HG02678 (cell line): ENCODE measurements at regions not wholly inside any gene's neighbourhood (a gene's known extent, or its start where the extent isn't known, plus 50 kb on each side); places are given as distances from the start of the nearest gene placed in this dataset.

ENCODE experiments used
- ATAC-seq: cut with Tn5 transposase; IDR thresholded peaks from one replicate; pipeline ENCODE4 v1.9.1; 2021; ENCODE audit warnings: mild to moderate bottlenecking, moderate library complexity; ENCODE audit not compliant: unreplicated experiment

DNA sequence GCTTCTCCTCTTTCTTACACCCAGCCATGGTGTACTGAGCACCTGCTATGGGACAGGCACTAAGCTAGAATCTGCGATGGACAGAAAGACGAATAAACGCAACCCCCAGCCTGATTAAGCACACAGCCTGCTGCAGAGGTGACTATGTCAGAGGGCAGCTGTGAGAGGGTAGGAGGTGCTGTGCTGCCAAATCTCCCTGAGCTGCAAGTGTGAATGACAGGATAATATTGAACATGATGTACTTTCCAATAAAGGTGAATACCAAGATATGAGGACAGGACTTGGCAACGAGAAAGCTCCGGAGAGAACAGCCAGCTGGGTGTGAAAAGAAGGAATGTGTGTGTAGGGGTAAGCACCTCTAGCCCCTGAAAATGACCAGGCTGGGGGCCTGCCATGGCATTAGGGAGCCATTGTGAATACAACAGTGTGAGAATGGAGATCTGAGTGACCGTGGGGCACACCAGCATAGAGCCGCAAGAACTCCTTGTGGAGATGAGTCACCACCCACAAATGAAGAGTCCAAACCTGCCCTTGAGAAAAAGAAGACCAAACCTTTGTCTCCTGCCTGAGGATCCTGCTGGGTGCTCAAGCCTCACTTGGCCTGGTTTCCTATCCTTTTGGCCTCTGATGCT, 83.0 kb upstream of the ATF3 start:
- ATAC-seq: no peak

DNA sequence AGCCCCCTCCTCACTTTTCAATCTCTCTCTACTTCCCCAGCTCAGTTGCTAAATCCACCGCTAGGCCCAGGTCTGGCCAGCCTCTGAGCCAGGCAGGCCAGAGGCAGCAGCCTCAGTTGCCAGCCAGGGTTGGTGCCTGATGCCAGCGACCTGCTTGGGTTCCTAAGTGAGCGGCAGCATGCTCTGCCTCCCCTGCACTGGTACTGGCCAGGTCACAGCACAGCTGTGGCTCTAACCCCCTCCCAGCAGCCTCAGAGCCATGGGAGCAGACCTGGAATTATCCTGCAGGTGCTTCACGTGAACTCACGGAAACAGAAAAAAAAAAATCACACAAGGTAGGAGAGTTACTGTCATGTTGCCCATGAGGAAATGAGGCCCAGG, 82.5 kb upstream of the ATF3 start:
- no peak for ATAC-seq

DNA sequence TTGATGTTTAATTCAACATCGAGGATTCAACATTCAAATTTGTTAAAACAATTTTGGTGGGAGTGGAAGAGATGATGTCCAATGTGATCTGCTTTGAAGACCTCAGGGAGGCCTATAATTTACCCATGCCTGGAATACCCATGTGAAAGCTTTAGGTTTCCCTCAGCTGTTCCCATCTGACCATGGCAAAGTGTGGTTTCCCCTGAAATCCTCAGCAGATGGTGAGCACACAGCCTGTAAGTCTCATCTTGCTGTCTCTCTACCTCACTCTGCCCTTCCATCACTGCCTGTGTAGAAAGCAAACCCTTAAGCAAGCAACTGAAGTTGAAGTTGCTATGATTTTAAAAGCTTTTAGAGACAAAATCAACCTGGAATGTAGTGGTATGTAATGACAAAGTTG, 80.1 kb upstream of the ATF3 start:
- no peak for ATAC-seq

DNA sequence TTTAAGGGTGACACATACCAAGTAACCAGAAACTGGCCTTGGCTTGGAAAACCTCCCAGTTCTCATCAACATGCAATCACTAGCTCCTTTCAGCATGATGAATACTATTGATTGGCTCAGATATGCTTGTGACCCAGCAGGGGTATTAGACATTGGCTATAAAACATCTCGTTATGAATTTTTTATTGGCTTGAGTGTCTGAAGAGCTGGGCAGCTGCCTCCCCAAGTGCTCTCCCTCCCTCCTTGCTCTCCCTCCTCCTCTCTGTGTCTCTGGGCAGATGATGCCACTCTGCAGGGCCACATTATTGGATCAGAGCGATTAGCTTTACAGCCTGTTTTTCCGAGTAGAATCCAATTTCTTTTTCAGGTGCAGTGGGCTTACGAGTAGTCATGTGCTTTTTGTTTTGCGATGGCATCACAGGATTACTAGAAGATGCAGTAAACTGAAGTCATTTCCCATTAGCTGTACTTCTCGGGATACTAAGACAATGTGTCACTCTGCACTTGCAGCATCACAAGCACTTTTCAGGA, 79.3 kb upstream of the ATF3 start:
- ATAC-seq: no peak

DNA sequence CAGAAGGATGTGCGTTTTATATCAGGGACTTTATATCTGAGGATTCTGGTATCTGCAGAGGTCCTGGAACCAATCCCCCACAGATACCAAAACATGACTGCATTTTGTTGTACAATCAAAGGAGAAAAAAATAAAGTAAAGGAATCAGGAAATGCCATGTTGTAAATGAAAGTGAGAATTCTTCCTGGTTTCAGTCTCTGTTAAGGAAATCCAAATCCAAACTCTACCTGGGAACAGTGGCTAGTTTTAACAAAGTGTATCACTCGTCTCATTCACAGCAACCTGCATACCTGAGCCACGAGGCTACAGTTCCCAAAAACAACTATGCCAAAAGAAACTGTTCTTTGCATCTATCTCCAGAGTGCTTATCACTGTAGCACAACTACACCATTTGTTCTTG, 77.3 kb upstream of the ATF3 start:
- no peak for ATAC-seq

DNA sequence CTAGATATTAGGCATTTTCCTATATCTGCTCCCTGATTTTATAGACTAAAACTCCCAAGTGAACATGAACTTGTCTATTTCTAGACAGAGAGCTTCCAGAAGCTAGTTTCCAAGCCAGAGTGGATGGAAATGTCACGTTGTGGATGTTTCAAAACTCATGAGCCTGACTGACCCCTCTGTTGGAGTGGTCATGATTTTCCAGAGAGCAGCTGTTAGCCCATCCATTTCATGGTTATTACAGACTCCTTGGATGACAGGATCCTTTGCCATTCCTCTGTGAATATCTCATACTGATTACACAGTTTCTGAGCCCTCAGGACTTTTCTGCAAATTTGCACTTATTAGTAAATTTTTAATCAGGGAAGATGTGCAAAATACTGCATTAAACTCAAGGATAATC, 76.8 kb upstream of the ATF3 start:
- ATAC-seq: no peak

DNA sequence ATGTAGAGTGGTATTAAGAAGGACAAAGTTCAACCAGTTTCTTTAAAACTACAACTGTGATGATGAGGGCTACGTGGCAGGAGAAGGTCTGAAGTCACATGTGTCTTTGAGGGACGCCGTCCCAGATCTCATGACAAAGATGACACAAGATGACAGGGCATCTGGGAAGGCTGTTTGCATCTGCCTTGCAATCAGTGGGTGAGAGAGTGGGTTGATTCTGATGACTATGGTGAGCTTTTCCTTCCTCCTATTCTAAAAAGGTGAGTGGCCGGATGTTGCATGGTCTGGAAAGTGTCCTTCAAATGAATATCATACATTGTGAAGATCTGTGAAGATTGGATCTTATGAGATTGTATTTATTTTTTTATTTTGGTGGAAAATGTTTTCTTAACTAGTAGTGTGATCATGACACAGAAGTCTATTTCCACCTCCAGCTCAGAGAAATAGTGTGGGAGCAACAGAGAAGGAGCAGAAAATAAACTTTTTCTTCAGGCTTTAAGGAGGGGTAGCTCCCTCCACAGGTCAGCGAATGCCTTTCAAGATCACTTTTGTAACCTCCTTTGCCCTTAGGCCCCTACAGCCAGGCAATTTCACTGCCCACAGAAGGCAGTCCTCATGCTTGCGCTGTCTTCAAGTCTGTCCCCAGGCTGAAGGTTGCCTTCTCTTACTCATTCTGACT, 76.0 kb upstream of the ATF3 start:
- no peak for ATAC-seq

DNA sequence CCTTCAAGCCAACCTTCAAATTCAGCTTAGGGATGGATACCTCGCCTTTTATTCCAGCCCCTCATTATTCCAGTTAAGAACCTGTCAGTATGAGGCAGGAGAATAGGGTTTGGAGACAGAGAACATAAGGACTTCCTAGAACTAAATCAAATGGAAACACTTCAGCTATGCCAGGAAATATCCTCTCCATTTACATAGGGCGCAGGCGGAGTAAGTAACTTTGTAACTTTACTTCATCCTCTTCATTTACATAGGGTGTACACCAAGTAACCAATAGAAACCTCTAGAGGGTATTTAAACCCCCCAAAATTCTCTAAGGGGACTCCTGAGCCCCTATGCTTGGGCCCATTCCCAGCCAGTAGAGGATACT, 75.4 kb upstream of the ATF3 start:
- ATAC-seq: no peak

DNA sequence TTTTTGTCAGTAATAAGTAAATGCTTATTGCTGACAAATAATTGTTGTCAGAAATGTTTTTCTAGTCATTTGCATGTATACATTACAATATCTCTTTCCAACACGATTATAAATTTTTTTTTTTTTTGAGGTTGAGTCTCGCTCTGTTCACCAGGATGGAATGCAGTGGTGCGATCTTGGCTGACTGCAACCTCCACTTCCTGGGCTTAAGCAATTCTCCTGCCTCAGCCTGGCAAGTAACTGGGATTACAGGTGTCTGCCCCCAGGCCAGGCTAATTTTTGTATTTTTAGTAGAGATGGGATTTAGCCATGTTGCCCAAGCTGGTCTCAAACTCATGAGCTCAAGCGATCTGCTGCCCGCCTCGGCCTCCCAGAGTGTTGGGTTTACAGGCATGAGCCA, 72.0 kb upstream of the ATF3 start:
- ATAC-seq: no peak

DNA sequence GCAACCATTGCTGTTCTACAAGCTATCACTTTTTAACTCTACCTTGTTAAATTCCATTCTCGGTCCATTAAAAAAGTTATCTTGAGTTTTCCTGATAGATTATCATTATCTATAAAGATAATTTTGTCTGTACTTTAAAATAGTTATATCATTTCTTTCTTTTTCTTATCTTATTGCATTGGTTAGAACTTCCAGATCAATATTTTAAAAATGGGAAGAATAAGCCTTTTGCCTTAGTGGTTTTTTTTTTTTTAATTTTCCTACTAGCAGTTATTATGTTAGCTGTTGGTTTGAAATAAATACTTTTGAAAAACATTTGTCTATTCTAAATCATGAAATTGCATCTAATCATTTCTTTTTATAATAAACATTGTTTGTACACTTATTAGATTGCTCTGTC, 71.0 kb upstream of the ATF3 start:
- ATAC-seq: no peak

DNA sequence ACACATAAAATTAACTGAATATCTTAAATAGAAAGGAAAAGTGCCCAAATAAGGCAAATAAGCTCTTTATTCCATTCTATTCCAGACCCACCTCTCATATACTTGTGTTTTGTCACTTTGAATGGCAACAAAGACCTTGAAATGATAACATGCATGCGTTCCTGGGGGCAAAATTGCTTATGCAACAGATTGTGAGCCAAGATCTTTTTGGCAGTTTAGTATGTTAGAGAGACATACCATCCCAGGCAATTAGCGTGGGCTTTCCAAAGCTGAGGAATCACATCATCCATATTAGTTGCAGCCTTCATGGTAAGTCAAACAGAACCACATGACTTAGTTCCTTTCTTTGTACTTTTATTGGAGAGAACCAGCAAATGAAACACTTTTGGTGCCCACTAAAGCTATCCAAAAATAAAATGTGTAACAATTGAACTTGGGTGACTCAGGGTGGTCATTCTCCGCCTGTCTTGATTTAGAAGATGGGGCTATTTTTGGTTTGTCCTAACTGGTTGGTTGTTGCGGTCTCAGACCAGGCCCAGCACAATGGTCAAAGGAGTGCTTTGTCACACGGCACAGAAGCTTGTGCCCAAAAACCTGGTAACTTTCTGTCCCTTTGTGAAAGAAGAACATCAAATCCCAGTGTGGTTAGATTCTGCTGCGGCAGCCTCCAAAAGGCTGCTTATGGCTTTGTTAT, 68.7 kb upstream of the ATF3 start:
- no peak for ATAC-seq

DNA sequence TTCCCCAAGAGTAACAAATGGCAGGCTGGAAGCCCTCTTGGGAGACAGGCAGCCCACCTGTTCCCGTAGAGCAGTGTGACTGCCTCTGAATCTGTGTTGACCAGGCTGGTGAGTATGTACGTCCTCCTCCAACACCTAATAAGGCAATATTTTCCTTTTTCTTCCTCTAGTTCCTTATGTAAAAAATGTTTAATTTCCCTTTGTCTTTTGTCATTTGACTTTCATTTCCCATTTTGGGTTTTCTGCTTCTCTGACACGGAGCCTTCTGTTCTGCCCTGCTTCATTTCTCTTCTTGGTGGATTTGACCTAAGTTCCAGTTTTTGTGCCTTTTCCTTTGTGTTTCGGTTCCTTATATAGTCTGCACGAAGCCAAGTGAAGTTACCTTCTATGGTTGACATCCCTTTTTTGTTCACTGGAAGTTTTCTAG, 65.8 kb upstream of the ATF3 start:
- ATAC-seq: no peak

DNA sequence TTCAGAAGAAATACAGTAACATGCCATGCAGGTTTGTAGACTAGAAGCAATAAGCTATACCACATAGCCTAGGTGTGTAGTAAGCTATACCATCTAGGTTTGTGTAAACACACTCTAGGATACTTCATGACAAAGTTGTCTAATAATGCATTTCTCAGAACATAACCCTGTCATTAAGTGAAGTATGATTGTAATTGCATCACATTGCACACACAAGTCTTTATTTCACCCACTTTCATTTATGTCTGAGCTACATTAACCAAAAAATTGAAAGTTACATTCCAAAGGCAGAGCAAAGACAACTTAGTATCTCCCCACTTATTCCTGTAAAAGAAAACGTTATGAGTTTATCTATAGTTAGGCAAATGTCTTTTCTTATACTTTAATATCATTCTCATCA, 64.5 kb upstream of the ATF3 start:
- no peak for ATAC-seq

DNA sequence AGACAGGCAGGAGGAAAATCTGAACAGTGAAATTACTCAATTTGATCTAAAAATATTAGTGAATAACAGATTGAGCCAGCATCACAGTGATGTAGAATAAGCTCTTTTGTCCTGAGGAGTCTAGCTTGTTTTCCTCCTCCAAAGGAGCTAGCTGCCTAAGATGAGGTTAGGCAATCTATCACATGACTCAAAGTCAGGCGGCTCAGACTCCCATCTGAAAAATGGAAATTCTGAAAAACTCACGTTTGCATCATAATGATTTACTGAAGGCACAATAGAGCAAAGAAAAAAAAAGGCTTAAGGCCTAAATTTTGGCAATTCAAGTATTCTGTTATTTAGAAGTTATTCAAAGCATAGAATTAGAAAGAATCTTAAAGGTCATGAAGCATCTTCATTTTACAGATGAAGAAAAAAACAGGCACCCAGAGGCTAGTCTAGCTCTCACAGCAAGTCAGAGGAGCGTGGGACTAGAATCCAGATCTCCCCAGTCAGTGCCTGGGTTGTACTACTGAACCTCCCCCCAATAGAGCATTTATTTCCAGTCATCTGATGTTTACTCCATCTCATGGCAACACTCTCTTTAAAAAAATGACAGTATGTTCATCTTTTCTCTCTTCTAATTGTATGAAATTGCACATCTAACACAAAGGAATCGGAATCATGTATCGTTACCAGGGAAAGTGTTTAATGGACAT, 62.5 kb upstream of the ATF3 start:
- no peak for ATAC-seq

DNA sequence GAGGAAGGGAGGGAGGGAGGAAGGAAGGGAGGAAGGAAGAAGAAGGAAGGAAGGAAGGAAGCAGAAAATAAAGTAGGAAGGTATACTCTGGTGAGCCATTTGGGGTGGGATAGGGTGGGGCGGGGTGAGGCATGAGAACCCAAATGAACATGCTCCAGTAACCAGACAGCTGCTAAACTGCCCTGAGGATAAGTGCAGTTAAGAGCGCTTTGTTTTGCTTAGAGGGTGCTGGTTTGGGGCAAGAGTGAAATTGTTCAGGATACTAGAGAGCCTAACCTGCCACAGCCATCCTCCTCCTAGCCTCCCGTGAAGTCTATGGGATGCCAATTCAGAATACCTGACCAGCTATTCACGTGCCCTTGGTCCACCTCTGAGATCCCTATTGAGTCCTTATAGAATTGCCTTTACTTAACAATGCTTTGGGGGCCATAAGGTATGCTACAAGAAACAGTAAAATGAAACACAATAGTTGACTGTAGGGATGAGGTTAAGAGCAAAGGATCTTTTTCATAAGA, 59.0 kb upstream of the ATF3 start:
- ATAC-seq: no peak

DNA sequence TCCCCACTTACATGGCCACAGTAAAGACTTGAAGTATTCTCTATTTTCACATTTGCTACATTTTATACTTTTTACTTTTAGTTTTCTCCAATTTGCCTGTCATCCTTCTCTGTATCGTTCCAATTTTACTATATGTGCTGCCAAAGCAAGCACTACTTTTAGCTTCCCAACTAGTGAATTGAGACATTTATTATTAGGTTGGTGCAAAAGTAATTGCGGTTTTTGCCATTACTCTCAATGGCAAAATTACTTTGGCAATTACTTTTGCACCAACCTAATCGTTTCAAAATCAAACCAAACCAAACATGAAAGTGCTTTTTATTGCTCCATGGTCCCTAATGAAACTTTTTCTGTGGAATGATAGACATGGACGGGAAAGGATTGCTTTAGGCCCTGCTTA, 56.6 kb upstream of the ATF3 start:
- ATAC-seq: no peak

DNA sequence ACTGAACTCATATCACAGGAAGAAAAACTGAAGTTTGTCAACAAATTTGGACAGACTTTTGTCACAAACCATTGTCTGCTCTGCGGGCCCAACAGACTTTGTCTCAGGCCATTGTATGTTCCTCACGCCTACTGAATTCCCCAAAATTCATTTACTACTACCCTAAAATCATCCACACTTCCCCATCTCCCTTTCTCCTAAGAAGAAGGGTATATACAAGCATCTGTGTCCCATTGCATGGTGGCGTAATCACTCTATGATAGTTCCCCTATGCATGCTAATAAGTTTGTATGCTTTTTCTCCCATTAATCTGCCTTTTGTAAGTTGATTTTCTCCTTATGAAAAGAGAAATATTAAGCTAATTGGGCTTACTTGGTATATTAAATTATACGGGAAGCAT, 54.9 kb upstream of the ATF3 start:
- ATAC-seq: no peak

DNA sequence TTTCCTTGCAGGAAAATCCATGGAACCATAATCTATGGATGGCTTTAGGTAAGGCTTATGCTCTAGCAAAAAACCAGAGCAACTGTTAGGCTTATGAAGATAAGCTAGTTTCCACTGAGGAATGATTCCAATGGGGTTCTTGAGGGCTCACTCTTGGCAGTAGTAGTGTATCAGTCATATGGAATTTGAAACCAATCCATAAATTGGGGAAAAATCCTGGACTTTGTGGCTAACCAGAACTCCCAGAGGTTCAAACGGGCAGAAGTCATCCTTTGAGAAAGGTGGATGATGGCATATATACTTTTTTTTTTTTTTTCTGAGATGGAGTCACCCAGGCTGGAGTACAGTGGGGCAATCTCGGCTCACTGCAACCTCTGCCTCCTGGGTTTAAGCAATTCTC, 54.2 kb upstream of the ATF3 start:
- ATAC-seq: no peak

DNA sequence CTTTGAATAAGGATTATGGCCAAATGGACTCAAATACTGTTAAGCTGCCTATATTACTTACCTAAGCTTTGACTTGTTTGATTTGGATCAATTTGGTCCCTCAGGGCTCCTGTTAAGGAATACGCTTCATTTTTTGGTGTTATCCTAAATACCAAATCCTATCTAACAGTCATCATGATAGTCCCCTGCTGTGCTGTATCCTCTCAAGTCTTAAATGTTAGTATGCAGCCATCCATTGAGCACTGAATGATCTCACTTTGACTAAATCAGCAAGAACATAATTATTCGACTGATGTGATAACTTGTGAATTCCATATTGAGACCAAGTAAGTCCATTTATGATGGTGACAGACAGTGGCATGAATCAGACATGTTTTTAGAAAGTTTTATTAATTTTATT, 53.1 kb upstream of the ATF3 start:
- no peak for ATAC-seq

DNA sequence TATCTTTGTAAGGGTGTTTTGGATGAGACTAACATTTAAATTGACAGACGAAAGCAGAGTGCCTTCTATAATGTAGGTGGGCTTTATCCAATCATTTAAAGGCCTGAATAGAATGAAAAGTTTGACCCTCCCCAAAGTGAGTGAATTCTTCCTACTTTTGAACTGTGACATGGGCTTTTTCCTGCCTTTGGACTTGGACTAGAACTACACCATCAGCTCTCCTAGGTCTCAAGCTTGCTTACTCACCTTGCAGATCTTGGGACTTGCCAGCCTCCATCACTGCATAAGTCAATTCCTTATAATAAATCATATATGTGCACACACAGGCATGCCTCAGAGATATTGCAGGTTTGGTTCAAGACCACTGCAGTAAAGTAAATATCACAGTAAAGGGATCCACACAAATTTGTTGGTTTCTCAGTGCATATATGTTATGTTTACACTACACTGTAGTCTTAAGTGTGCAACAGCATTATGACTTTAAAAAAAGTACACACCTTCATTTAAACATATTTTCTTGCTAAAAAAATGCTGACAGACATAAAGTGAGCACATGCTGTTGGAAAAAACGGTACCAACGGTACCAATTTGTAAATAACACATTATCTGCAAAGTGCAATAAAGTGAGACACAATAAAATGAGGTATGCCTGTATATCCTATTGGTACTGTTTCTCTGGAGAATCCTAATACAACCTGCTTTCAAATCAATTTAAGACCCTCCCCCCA, 51.6 kb upstream of the ATF3 start:
- ATAC-seq: no peak
